ENCODE measurements at regions not wholly inside any gene's neighbourhood (a gene's known extent, or its start where the extent isn't known, plus 50 kb on each side); places are given as distances from the start of the nearest gene placed in this dataset.
"Not testable (repeated sequence)": the region's sequence is repeated elsewhere in the genome, so short reads cannot be mapped to it uniquely, and the experiment has no call there.

GRCh38 chr10:108036265-108036664, 871.8 kb upstream of the SORCS1 start:
- no peak for DNase-seq (ENCODE audit: low spot score)

- DNase-seq (ENCODE audit: low spot score) = no peak
Observed at GRCh38 chr10:108034829-108035228, 870.3 kb upstream of the SORCS1 start.

- DNase-seq (ENCODE audit: low spot score) = not testable (repeated sequence)
Observed at GRCh38 chr10:108033518-108033917, 869.0 kb upstream of the SORCS1 start.

- no peak for DNase-seq (ENCODE audit: low spot score)
Observed at GRCh38 chr10:108031505-108031904, 867.0 kb upstream of the SORCS1 start.

GRCh38 chr10:108014902-108015177, 850.3 kb upstream of the SORCS1 start:
- DNase-seq (ENCODE audit: low spot score) = no peak

GRCh38 chr10:108014145-108014901, 849.8 kb upstream of the SORCS1 start:
- DNase-seq (ENCODE audit: low spot score) = no peak

- DNase-seq (ENCODE audit: low spot score) = no peak
Observed at GRCh38 chr10:108005627-108006026, 841.1 kb upstream of the SORCS1 start.

GRCh38 chr10:108003576-108003975, 839.1 kb upstream of the SORCS1 start:
- DNase-seq (ENCODE audit: low spot score) = no peak

- no peak for DNase-seq (ENCODE audit: low spot score)
Observed at GRCh38 chr10:108003061-108003460, 838.6 kb upstream of the SORCS1 start.

- DNase-seq (ENCODE audit: low spot score) = no peak
Observed at GRCh38 chr10:108000365-108000764, 835.9 kb upstream of the SORCS1 start.

- DNase-seq (ENCODE audit: low spot score) = no peak
Observed at GRCh38 chr10:107994621-107995270, 830.2 kb upstream of the SORCS1 start.

- DNase-seq (ENCODE audit: low spot score) = no peak
Observed at GRCh38 chr10:107986571-107986970, 822.1 kb upstream of the SORCS1 start.

GRCh38 chr10:107984581-107984980, 820.1 kb upstream of the SORCS1 start:
- DNase-seq (ENCODE audit: low spot score) = no peak

- no peak for DNase-seq (ENCODE audit: low spot score)
Observed at GRCh38 chr10:107984149-107984548, 819.6 kb upstream of the SORCS1 start.

GRCh38 chr10:107978455-107978854, 813.9 kb upstream of the SORCS1 start:
- no peak for DNase-seq (ENCODE audit: low spot score)

GRCh38 chr10:107971973-107972372, 807.5 kb upstream of the SORCS1 start:
- DNase-seq (ENCODE audit: low spot score) = peak; percentile 71

- DNase-seq (ENCODE audit: low spot score) = peak; percentile 16
Observed at GRCh38 chr10:107971411-107971810, 806.9 kb upstream of the SORCS1 start.

GRCh38 chr10:107970512-107970911, 806.0 kb upstream of the SORCS1 start:
- DNase-seq (ENCODE audit: low spot score) = peak; percentile 29

GRCh38 chr10:107969936-107970335, 805.4 kb upstream of the SORCS1 start:
- no peak for DNase-seq (ENCODE audit: low spot score)

GRCh38 chr10:107966826-107967225, 802.3 kb upstream of the SORCS1 start:
- no peak for DNase-seq (ENCODE audit: low spot score)

- DNase-seq (ENCODE audit: low spot score) = no peak
Observed at GRCh38 chr10:107952649-107953556, 788.4 kb upstream of the SORCS1 start.

- DNase-seq (ENCODE audit: low spot score) = not testable (repeated sequence)
Observed at GRCh38 chr10:107950411-107951062, 786.0 kb upstream of the SORCS1 start.

Data from HT-29 (cell line).